Upper lobe of left lung (tissue), 4 donors: ENCODE measurements at regions not wholly inside any gene's neighbourhood (a gene's known extent, or its start where the extent isn't known, plus 50 kb on each side); places are given as distances from the start of the nearest gene placed in this dataset.

Experiments
- POLR2AphosphoS5 ChIP-seq, 2 donors: sonication (generic); formaldehyde crosslinking; IDR thresholded peaks; one replicate each; pipeline ENCODE4 v1.5.1; 2017; ENCODE audit warnings: antibody characterized with exemption in 2 of 2
- TF ChIP-seq, protein P1 (sequence below), 6 experiments: fragments of 450-650 bp in 4 of 6; fragments of 200-600 bp in 2 of 6; sonication (generic) in 2 of 6; IDR thresholded peaks; one replicate each; pipeline ENCODE4 v1.5.1; 2016 to 2019; ENCODE audit warnings: antibody characterized with exemption in 6 of 6

DNA sequence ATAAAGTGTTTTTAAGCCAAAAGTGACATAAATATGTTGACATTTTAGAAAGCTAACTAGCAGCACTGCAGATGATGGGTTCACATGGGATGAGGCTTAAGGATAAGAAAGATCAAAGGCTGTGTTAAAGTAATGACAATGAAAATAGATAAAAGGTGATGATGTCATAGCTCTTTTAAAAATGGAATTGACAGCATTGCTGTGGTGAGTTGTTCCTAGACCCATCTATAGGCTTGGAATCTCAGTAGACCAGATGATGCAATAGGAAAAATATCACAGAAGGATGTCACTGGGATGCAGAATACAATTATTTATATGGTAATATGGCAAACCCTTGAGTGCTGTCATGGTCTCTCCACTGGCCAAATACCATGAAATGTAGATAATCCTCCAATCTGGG, 286.0 kb downstream of the PLA2G4A start:
- TF ChIP-seq, protein P1, sequence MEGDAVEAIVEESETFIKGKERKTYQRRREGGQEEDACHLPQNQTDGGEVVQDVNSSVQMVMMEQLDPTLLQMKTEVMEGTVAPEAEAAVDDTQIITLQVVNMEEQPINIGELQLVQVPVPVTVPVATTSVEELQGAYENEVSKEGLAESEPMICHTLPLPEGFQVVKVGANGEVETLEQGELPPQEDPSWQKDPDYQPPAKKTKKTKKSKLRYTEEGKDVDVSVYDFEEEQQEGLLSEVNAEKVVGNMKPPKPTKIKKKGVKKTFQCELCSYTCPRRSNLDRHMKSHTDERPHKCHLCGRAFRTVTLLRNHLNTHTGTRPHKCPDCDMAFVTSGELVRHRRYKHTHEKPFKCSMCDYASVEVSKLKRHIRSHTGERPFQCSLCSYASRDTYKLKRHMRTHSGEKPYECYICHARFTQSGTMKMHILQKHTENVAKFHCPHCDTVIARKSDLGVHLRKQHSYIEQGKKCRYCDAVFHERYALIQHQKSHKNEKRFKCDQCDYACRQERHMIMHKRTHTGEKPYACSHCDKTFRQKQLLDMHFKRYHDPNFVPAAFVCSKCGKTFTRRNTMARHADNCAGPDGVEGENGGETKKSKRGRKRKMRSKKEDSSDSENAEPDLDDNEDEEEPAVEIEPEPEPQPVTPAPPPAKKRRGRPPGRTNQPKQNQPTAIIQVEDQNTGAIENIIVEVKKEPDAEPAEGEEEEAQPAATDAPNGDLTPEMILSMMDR (IDR thresholded peaks at IDR 0.05): no peak
- TF ChIP-seq POLR2AphosphoS5 (IDR thresholded peaks at IDR 0.05): no peak
